MV-4-11 (cell line): ENCODE measurements at regions not wholly inside any gene's neighbourhood (a gene's known extent, or its start where the extent isn't known, plus 50 kb on each side); places are given as distances from the start of the nearest gene placed in this dataset.

Source experiments
- DNase-seq: peaks from one replicate; lab custom pipeline; 2025; lab: John Stamatoyannopoulos, UW

DNA sequence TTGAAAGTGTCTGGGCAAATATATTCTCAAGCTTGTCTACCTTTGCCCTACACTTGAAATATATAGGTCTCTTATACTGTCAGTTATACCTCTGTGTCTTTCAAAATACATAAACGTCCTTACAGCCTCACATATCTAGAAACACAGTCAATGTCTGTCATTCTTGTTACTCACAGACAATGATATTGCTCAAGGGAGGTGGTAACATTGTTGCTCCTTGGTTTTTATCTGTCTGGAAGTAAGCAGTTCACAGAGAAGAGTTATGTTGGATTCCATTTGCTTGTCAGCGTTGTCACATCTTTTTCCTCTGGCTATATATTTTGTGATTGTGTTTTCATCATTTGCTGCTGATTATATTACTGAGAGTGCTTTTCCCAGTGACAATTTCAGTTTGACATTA lies 1528.9 kb downstream of the PCDH7 start:
- DNase-seq, result no peak

DNA sequence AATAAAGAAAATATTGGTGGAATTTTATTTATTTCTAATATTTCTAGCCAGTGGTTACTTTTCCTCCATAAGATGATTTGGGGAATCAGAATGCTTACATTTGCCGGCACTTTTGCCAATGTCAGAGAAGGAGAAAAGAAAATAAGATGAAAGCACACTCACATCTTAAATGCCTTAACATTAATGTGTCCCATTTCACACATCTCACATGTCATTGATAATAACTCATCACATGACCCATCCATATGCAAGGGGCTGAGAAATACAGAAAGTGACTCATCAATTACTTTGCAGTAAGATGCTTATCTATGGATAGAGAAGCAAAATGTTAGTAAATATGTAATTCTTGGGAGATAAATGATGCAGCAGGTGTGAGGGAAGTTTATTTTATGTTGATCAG lies 1531.0 kb downstream of the PCDH7 start:
- DNase-seq, result no peak

DNA sequence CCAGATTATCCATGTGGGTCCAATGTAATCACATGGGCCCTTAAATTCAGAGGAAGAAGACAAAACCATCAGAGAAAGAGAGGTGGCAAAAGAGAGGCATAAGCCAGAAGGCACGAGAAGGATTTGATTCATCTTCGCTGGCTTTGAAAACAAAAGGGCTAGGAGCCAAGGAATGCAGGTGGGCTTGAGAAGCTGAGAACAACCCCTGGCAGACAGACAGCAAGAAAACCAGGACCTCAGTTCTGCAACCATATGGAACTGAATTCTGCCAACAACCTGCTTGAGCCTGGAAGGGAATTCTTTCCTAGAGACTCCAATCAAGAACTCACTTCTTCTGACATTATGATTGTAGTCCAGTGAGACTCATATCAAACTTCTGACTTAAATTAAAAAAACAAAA lies 1531.8 kb downstream of the PCDH7 start:
- DNase-seq, result no peak

- no peak for DNase-seq
Measured at GRCh38 chr4:32254216-32254615, 1534.0 kb downstream of the PCDH7 start.

- no peak for DNase-seq
Measured at GRCh38 chr4:32258986-32259385, 1538.8 kb downstream of the PCDH7 start.

DNA sequence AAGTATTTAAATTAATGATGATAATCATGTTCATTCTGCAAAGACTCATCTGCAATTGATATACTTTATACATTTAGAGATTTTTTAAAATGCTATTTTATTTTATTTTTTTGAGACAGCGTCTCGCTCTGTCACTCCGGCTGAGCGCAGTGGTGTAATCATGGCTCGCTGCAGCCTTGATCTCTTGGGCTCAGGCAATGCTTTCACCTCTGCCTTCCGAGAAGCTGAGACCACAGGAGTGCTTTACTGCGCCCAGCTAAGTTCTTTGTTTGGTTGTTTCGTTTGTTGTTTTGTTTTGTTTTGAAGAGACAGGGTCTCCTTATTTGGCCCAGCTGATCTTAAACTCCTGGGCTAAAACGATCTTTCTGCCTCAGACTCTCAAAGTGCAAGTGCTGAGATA lies 1541.0 kb downstream of the PCDH7 start:
- no peak for DNase-seq

DNA sequence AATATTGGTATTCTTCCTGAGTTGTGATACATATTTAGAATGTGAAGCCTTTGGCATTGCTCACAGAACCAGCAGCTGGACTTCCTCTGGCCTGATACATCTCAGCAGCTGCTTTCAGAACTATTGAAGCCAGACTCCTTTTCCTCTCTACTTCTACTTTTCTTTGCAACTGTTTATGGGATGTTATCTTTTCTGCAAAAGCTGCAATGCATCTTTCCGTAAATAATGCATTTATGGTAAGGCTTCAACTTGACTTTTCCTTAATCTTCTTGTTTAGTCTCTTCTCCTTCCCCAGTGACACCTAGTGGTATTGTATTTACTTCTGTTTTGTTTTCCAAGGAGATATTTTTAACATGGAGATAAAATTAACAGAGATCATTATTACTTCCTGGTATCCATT lies 1548.7 kb downstream of the PCDH7 start:
- DNase-seq, result no peak

DNA sequence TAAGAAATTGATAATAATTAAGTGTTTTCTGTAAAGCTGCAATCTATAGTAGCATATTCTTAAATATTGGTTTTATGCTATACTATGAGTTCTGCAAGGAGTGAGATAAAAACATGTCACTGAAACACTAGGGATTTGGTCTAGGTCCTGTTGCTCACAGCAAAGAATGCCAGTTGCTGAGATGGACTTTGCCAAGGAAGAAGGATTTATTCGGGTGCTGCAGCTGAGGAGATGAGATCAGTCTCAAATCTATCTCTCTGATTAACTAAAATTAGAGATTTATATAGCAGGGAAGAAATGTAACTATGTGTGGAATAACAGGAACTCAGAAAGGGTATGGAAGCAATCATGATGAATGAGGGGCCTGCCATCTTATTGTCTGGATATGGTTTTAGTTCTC lies 1569.9 kb downstream of the PCDH7 start:
- DNase-seq, result no peak

DNA sequence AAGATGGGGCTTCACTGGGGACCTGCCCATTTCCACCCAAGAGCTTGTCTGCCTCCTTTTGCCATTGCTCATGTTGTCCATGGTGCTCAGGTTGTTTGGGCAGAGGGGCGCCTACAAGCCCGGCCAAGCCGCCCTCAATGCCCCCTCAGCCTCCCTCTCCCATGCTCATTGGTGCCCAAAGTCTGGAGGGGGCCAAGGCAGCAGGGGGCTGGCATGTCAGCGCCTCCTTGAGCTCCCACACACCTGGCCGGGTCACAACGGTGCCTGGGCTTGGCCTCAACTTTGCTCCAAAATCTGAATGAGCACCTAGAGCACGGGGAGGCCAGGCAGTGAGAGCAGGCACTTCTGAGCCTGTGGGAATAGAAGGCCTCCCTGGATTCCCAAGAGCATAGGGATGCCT lies 1598.8 kb downstream of the PCDH7 start:
- no peak for DNase-seq

GRCh38 chr4:32321421-32321820 lies 1601.3 kb downstream of the PCDH7 start:
- no peak for DNase-seq

GRCh38 chr4:32334759-32335158 lies 1614.6 kb downstream of the PCDH7 start:
- no peak for DNase-seq

DNA sequence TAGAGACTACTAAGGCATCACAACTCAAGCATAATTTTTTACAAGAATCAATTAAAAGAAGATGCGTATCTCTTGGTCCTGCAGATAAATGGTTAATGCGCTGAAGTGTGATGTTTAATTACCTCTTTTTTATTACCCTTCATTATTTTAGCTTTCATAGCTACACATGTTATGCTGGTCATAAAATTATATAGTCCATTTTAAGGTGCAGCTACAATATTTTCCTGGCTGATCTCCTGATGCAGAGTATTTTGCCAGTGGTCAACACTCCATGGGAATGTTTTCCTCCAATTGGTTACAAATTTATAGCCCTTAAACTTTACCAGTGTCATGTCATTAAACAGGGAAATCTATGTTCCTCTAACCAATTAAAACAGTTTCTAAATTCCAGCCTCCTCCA lies 1617.2 kb downstream of the PCDH7 start:
- DNase-seq, result no peak

DNA sequence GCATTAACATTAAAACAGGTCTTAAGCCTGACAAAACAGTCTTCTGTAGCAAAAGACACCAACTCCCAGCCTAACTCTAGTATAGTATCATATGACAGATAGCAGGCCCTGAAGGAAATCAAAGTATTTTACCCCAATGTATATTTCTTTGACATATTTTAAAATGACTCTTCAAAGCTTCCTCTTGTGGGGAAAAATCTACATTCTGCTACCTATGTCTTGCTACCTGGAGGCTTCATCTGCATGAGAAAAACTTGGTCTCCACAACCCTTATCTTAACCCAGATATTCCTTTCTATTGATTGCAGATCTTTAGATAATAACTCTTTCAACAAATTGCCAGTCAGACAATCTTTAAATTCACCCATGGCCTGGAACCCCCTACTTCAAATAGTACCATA lies 1620.4 kb downstream of the PCDH7 start:
- no peak for DNase-seq

GRCh38 chr4:32341342-32341741 lies 1621.2 kb downstream of the PCDH7 start:
- no peak for DNase-seq

DNA sequence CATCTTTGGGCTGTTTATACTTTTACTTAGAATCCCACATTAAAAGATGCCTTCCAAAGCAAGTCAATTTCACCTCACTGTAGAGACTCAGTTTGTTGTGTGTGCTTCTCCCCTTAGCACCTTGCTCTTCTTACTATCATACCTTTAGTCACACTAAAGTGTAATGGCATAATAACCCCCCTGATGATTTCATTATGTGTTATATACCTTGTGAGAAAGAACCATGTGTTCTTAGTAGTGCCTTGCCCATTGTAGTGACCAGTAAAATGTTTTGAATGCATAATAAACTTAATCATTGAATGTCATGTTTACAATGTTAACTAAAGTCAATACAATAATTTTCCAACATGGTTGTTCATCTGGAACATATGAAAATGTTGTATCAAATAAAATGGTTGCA lies 1621.9 kb downstream of the PCDH7 start:
- no peak for DNase-seq

GRCh38 chr4:32349026-32349425 lies 1628.9 kb downstream of the PCDH7 start:
- no peak for DNase-seq

DNA sequence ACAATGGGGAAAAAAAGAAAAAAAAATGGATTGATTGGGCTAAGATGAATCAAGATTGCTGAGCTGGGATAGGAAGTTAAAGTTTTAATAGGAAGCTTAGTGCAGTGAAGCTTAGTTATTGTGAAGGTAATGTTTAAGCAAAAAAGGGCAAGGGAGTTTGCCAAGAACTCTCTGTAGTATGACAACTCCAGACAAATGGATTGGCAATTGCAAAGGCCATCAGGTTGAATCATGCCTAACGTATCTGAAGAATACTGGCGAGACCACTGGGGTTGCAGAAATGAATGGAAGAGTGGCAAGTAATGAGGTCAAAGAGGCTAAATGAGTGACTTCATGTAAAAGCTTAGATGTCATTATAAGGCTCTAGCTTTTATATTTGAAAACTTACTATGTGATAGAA lies 1654.0 kb downstream of the PCDH7 start:
- DNase-seq, result no peak

GRCh38 chr4:32393806-32394205 lies 1673.6 kb downstream of the PCDH7 start:
- no peak for DNase-seq

DNA sequence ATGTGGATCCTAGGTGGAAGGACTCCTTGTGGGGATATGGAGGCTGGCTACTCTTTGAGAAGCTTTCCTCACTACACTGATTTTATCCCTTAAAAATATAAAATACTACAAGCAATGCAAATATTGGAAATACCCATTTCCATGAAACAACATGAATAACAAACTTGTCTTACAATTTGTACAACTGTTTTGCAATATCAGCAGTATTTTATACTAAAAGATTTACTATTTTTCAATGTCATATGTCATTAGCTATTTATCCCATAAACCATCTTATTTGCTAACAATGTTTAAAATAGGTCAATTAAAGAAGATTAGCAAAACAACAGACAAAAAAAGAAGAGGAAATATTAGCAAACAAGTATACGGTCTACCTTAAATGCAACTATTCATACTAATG lies 1674.1 kb downstream of the PCDH7 start:
- DNase-seq, result no peak

- DNase-seq, result no peak
Measured at GRCh38 chr4:32396507-32397070, 1676.4 kb downstream of the PCDH7 start.

- no peak for DNase-seq
Measured at GRCh38 chr4:32400870-32401269, 1680.7 kb downstream of the PCDH7 start.

- no peak for DNase-seq
Measured at GRCh38 chr4:32417113-32417704, 1697.0 kb downstream of the PCDH7 start.

DNA sequence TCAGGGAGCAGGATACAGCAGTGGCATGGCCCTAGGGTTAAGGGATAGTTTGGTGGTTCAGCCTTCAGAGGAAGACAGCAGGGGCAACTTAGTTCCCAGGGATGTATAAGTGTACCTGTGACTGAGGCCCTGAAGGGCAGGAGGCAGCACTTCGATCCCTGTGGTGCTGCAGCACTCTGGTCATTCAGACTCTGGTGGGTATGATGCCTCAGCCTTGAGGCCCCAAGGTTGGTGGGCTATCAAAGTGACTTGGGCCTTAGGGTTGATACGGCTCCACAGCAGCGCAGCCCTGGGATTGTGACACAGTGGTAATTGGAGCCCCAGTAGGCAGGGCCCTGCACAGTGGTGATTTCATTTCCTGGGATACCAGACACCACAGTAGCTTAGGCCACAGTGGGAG lies 1703.1 kb downstream of the PCDH7 start:
- DNase-seq, result no peak

- no peak for DNase-seq
Measured at GRCh38 chr4:32425243-32425642, 1705.1 kb downstream of the PCDH7 start.

- no peak for DNase-seq
Measured at GRCh38 chr4:32427566-32427965, 1707.4 kb downstream of the PCDH7 start.
